Astrocyte of the hippocampus (primary cell): ENCODE measurements at regions not wholly inside any gene's neighbourhood (a gene's known extent, or its start where the extent isn't known, plus 50 kb on each side); places are given as distances from the start of the nearest gene placed in this dataset.
"Not testable (repeated sequence)": the region's sequence is repeated elsewhere in the genome, so short reads cannot be mapped to it uniquely, and the experiment has no call there.

Source experiments
- DNase-seq: peaks from one replicate; pipeline ENCODE4 v3.0.0; 2011; ENCODE audit warnings: low read depth, low spot score

DNA sequence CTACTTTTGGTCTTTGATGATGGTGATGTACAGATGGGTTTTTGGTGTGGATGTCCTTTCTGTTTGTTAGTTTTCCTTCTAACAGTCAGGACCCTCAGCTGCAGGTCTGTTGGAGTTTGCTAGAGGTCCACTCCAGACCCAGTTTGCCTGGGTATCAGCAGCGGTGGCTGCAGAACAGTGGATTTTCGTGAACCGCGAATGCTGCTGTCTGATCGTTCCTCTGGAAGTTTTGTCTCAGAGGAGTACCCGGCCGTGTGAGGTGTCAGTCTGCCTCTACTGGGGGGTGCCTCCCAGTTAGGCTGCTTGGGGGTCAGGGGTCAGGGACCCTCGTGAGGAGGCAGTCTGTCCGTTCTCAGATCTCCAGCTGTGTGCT lies 56.6 kb upstream of the TNFAIP8 start:
- DNase-seq: not testable (repeated sequence)

DNA sequence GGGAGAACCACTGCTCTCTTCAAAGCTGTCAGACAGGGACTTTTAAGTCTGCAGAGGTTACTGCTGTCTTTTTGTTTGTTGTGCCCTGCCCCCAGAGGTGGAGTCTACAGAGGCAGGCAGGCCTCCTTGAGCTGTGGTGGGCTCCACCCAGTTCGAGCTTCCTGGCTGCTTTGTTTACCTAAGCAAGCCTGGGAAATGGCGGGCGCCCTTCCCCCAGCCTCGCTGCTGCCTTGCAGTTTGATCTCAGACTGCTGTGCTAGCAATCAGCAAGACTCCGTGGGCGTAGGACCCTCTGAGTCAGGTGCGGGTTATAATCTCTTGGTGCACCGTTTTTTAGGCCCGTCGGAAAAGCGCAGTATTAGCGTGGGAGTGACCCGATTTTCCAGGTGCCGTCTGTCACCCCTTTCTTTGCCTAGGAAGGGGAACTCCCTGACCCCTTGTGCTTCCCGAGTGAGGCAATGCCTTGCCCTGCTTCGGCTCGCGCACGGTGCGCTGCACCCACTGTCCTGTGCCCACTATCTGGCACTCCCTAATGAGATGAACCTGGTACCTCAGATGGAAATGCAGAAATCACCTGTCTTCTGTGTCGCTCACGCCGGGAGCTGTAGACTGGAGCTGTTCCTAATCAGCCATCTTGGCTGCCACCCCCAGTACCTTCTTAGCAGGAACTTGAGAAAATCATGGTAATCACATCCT lies 56.1 kb upstream of the TNFAIP8 start:
- not testable (repeated sequence) for DNase-seq

DNA sequence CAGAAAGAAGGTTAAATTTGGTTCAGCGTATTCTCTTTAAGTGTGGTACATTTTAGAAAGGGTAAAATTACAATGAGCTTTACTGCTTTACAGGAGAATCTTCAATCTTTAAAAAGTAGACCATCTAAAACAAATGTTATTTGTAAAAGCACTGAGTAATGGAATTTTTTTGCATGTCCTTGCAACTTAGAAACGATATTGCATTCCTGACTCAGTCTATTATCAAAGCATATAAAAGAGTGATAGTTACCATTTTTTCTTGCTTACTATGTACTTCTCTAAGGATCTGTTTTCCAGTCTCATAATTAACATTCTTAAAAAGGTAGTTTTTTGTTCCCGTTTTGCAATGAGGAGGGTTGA lies 55.5 kb upstream of the TNFAIP8 start:
- no peak for DNase-seq

DNA sequence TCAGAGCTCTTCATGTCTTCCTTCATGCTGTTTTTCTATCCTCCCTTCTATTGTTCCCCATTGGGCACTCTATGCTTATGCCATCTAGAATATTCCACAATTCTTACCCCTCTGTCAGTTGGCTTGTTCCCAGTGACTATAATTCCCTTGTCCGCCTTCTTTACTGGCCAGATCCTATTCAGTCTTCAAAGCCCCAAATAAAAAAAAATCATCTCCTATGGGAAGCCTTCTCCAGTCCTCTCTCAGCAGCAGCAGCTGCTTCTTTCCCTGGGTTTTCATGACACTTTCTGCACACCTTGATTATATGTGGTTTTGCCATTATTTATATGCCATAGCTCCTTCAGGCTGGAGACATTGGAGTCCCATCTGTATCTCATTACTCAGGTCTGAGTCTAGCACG lies 54.6 kb upstream of the TNFAIP8 start:
- no peak for DNase-seq

DNA sequence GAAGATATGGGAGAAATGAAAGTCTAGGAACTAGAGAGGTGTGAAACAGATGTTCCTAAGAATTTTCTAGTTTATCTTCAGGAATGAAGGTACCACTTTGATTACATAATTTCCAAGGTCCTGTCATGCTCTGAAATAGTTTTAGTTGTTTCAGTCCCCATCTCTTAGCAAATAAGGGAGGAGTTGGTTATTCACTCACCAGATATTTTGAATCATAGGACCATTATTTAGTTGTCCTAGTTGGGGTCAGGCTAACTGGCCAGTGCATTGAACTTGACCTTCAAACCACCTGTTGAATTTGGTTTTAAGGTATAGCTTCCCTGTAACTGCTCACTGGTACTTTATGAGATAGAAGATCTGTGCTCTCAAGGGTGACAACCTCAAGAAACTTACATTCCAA lies 53.9 kb upstream of the TNFAIP8 start:
- DNase-seq: no peak

DNA sequence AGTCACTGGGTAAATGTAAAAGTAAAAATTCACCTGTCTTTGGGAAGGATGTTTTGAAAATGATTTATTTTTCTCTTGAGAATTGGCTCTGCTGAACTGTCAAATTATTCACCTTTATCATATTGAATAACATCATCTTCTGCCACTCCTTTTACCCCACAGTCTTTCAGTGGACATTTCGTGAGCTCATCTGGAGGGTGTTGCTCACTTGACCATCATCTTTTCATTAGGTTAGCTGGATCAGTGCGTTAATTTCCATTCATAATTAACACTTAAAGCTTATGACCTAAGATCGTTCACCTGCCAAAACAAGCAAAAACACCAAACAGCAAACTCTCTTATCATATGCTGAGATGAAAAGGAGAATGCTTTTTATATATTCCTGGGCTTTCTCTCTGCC lies 53.4 kb upstream of the TNFAIP8 start:
- DNase-seq: no peak

- peak; percentile 96 for DNase-seq
These were observed 52.6 kb upstream of the TNFAIP8 start for GRCh38 chr5:119302916-119303897.

GRCh38 chr5:119304439-119305211 lies 51.2 kb upstream of the TNFAIP8 start:
- no peak for DNase-seq
